ENCODE measurements at regions not wholly inside any gene's neighbourhood (a gene's known extent, or its start where the extent isn't known, plus 50 kb on each side); places are given as distances from the start of the nearest gene placed in this dataset.

- DNase-seq (ENCODE audit: low read depth) = no peak
- no peak for TF ChIP-seq POLR2A (IDR thresholded peaks at IDR 0.05; ENCODE audit: extremely low read depth, insufficient read length)
- TF ChIP-seq, protein P1, sequence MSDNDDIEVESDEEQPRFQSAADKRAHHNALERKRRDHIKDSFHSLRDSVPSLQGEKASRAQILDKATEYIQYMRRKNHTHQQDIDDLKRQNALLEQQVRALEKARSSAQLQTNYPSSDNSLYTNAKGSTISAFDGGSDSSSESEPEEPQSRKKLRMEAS (IDR thresholded peaks at IDR 0.05; ENCODE audit: low read depth, low read length) = no peak
- TF ChIP-seq, protein P2, sequence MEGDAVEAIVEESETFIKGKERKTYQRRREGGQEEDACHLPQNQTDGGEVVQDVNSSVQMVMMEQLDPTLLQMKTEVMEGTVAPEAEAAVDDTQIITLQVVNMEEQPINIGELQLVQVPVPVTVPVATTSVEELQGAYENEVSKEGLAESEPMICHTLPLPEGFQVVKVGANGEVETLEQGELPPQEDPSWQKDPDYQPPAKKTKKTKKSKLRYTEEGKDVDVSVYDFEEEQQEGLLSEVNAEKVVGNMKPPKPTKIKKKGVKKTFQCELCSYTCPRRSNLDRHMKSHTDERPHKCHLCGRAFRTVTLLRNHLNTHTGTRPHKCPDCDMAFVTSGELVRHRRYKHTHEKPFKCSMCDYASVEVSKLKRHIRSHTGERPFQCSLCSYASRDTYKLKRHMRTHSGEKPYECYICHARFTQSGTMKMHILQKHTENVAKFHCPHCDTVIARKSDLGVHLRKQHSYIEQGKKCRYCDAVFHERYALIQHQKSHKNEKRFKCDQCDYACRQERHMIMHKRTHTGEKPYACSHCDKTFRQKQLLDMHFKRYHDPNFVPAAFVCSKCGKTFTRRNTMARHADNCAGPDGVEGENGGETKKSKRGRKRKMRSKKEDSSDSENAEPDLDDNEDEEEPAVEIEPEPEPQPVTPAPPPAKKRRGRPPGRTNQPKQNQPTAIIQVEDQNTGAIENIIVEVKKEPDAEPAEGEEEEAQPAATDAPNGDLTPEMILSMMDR (IDR thresholded peaks at IDR 0.05; ENCODE audit: low read depth, low read length) = no peak
- no peak for TF ChIP-seq MYC (IDR thresholded peaks at IDR 0.05; ENCODE audit: low read depth, low read length)
- H3K4me3 ChIP-seq (ENCODE audit: low read depth, low read length) = no peak overlapping the region
Measured at GRCh38 chr15:37595426-37595970, 338.9 kb upstream of the TMCO5A start.

- no peak for DNase-seq (ENCODE audit: low read depth)
- H3K4me3 ChIP-seq (ENCODE audit: low read depth, low read length) = no peak overlapping the region
- TF ChIP-seq POLR2A (IDR thresholded peaks at IDR 0.05; ENCODE audit: extremely low read depth, insufficient read length) (no peak), MYC (IDR thresholded peaks at IDR 0.05; ENCODE audit: low read depth, low read length) (no peak)
- TF ChIP-seq, protein P1 (IDR thresholded peaks at IDR 0.05; ENCODE audit: low read depth, low read length) = no peak
- TF ChIP-seq, protein P2 (IDR thresholded peaks at IDR 0.05; ENCODE audit: low read depth, low read length) = no peak
Measured at GRCh38 chr15:37599156-37599555, 335.3 kb upstream of the TMCO5A start.

- no peak overlapping the region for H3K4me3 ChIP-seq (ENCODE audit: low read depth, low read length)
- TF ChIP-seq, protein P2 (IDR thresholded peaks at IDR 0.05; ENCODE audit: low read depth, low read length) = no peak
- TF ChIP-seq POLR2A (IDR thresholded peaks at IDR 0.05; ENCODE audit: extremely low read depth, insufficient read length) (no peak), MYC (IDR thresholded peaks at IDR 0.05; ENCODE audit: low read depth, low read length) (no peak)
- TF ChIP-seq, protein P1 (IDR thresholded peaks at IDR 0.05; ENCODE audit: low read depth, low read length) = no peak
- DNase-seq (ENCODE audit: low read depth) = no peak
Measured at GRCh38 chr15:37616215-37616614, 318.2 kb upstream of the TMCO5A start.

GRCh38 chr15:37618353-37618752 lies 316.1 kb upstream of the TMCO5A start:
- no peak for DNase-seq (ENCODE audit: low read depth)
- TF ChIP-seq POLR2A (IDR thresholded peaks at IDR 0.05; ENCODE audit: extremely low read depth, insufficient read length) (no peak), MYC (IDR thresholded peaks at IDR 0.05; ENCODE audit: low read depth, low read length) (no peak)
- TF ChIP-seq, protein P2 (IDR thresholded peaks at IDR 0.05; ENCODE audit: low read depth, low read length) = no peak
- TF ChIP-seq, protein P1 (IDR thresholded peaks at IDR 0.05; ENCODE audit: low read depth, low read length) = no peak
- no peak overlapping the region for H3K4me3 ChIP-seq (ENCODE audit: low read depth, low read length)

DNA sequence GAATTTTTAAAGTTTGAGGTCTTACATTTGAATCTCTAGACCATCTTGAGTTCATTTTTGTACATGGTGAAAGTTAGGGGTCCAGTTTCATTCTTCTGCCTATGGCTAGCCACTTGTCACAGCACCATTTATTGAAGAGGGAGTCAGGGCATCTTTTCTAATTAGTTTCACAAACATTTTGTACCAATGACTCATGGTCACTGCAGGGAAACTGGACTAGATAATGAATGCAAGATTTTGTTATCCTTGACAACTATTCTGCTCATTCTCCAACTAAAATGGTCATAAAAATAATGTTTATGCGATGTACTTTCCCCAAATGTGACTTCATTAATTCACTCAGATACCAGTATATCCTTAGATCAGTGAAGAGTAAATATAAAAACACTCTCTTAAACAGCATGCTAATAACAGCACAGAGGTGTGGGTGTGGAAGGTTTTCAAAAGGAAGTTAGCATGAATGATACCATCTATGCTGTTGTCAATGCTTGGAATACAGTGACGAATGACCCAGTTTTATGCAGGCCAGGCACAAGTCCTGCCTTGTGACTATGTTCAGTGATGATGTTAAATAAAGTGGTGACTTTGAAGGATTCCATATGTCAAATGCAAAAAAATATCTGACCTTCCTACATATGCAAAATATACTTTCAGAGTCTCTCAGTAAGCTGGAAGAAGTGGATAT lies 314.9 kb upstream of the TMCO5A start:
- TF ChIP-seq MYC (IDR thresholded peaks at IDR 0.05; ENCODE audit: low read depth, low read length) = no peak
- TF ChIP-seq, protein P2 (IDR thresholded peaks at IDR 0.05; ENCODE audit: low read depth, low read length) = no peak
- TF ChIP-seq POLR2A (IDR thresholded peaks at IDR 0.05; ENCODE audit: extremely low read depth, insufficient read length) = no peak
- H3K4me3 ChIP-seq (ENCODE audit: low read depth, low read length) = no peak overlapping the region
- no peak for DNase-seq (ENCODE audit: low read depth)

Data from NB4 (cell line).